ENCODE measurements at regions not wholly inside any gene's neighbourhood (a gene's known extent, or its start where the extent isn't known, plus 50 kb on each side); places are given as distances from the start of the nearest gene placed in this dataset.
"Not testable (repeated sequence)": the region's sequence is repeated elsewhere in the genome, so short reads cannot be mapped to it uniquely, and the experiment has no call there.

DNA sequence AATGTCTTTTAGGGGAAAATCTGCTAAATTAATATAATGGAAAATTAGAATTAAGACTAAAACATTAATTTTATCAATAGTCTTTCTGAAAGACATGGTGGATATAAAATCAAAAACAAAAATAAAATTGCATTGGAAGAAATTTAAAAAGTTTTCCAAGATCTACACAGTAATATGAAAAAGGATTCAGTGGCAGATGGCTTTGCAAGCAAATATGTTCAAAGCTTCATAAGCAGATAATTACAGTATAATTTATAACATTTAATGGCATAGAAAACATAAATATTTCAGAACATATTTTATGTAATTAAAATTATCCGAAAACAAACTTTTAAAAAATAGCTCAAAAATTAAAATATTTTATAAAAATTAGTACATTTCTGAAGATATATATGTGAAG, 512.4 kb upstream of the CYLC2 start:
- DNase-seq (ENCODE audit: low read depth in 1 of 2, low spot score in 1 of 2), result no peak
- Histone ChIP-seq H3K27ac (replicated peaks) (no peak overlapping the region), H3K4me3 (replicated peaks; ENCODE audit: insufficient read depth, low read length) (no peak overlapping the region), H3K27me3 (ENCODE audit: insufficient read depth, poor library complexity, severe bottlenecking) (no peaks in the 10 kb centered on the region)
- TF ChIP-seq, protein P1, sequence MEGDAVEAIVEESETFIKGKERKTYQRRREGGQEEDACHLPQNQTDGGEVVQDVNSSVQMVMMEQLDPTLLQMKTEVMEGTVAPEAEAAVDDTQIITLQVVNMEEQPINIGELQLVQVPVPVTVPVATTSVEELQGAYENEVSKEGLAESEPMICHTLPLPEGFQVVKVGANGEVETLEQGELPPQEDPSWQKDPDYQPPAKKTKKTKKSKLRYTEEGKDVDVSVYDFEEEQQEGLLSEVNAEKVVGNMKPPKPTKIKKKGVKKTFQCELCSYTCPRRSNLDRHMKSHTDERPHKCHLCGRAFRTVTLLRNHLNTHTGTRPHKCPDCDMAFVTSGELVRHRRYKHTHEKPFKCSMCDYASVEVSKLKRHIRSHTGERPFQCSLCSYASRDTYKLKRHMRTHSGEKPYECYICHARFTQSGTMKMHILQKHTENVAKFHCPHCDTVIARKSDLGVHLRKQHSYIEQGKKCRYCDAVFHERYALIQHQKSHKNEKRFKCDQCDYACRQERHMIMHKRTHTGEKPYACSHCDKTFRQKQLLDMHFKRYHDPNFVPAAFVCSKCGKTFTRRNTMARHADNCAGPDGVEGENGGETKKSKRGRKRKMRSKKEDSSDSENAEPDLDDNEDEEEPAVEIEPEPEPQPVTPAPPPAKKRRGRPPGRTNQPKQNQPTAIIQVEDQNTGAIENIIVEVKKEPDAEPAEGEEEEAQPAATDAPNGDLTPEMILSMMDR (IDR thresholded peaks at IDR 0.05; ENCODE audit: insufficient read depth, low read length), result no peak
- no peak for TF ChIP-seq GABPA (IDR thresholded peaks at IDR 0.05; ENCODE audit: low read depth)
- no peak for TF ChIP-seq POLR2AphosphoS5 (IDR thresholded peaks at IDR 0.05; ENCODE audit: low read depth)
- TF ChIP-seq, protein P2, sequence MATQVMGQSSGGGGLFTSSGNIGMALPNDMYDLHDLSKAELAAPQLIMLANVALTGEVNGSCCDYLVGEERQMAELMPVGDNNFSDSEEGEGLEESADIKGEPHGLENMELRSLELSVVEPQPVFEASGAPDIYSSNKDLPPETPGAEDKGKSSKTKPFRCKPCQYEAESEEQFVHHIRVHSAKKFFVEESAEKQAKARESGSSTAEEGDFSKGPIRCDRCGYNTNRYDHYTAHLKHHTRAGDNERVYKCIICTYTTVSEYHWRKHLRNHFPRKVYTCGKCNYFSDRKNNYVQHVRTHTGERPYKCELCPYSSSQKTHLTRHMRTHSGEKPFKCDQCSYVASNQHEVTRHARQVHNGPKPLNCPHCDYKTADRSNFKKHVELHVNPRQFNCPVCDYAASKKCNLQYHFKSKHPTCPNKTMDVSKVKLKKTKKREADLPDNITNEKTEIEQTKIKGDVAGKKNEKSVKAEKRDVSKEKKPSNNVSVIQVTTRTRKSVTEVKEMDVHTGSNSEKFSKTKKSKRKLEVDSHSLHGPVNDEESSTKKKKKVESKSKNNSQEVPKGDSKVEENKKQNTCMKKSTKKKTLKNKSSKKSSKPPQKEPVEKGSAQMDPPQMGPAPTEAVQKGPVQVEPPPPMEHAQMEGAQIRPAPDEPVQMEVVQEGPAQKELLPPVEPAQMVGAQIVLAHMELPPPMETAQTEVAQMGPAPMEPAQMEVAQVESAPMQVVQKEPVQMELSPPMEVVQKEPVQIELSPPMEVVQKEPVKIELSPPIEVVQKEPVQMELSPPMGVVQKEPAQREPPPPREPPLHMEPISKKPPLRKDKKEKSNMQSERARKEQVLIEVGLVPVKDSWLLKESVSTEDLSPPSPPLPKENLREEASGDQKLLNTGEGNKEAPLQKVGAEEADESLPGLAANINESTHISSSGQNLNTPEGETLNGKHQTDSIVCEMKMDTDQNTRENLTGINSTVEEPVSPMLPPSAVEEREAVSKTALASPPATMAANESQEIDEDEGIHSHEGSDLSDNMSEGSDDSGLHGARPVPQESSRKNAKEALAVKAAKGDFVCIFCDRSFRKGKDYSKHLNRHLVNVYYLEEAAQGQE (IDR thresholded peaks at IDR 0.05; ENCODE audit: insufficient replicate concordance, low read depth), result no peak
- TF ChIP-seq SPI1 (IDR thresholded peaks at IDR 0.05; ENCODE audit: borderline replicate concordance, low read depth), result no peak

DNA sequence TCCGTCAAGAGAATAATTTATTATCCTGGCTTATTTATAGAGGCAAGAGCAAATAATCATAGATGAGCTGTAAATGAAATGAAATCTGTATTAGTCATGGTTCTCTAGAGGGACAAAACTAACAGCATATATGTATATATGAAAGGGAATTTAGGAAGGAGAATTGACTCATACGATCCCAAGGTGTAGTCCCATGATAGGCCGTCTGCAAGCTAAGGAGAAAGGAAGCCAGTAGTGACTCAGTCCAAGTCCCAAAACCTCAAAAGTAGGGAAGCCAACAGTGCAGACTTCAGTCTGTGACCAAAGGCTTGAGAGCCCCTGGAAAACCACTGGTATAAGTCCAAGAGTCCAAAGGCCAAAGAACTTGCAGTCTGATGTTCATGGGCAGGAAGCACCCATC, 515.9 kb upstream of the CYLC2 start:
- Histone ChIP-seq H3K27me3 (ENCODE audit: insufficient read depth, poor library complexity, severe bottlenecking) (no peaks in the 10 kb centered on the region), H3K4me3 (replicated peaks; ENCODE audit: insufficient read depth, low read length) (no peak overlapping the region), H3K27ac (replicated peaks) (no peak overlapping the region)
- TF ChIP-seq SPI1 (IDR thresholded peaks at IDR 0.05; ENCODE audit: borderline replicate concordance, low read depth) (no peak), POLR2AphosphoS5 (IDR thresholded peaks at IDR 0.05; ENCODE audit: low read depth) (no peak), GABPA (IDR thresholded peaks at IDR 0.05; ENCODE audit: low read depth) (no peak)
- TF ChIP-seq, protein P2 (IDR thresholded peaks at IDR 0.05; ENCODE audit: insufficient replicate concordance, low read depth), result no peak
- TF ChIP-seq, protein P1 (IDR thresholded peaks at IDR 0.05; ENCODE audit: insufficient read depth, low read length), result no peak
- no peak for DNase-seq (ENCODE audit: low read depth in 1 of 2, low spot score in 1 of 2)

DNA sequence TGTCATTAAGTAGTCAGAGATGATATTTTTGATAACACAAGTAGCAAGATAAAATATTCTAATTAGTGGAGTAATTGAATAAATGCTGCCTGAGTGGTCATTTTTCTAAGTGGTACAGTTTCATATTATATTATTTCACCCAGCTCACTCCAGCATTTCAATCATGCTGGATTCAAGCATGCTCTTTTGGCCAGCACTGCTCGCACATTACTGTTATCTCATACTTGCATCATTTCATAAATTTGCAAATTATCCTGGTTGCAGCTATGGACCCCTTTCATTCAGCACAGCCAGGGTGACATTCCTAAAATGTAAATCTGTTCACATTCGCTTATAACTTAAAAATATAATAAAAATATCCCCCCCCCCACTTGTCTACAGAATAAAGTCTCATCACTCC, 520.8 kb upstream of the CYLC2 start:
- no peaks in the 10 kb centered on the region for H3K27me3 ChIP-seq (ENCODE audit: insufficient read depth, poor library complexity, severe bottlenecking)
- H3K4me3 ChIP-seq (replicated peaks; ENCODE audit: insufficient read depth, low read length), result no peak overlapping the region
- no peak for TF ChIP-seq SPI1 (IDR thresholded peaks at IDR 0.05; ENCODE audit: borderline replicate concordance, low read depth)
- TF ChIP-seq, protein P1 (IDR thresholded peaks at IDR 0.05; ENCODE audit: insufficient read depth, low read length), result no peak
- TF ChIP-seq, protein P2 (IDR thresholded peaks at IDR 0.05; ENCODE audit: insufficient replicate concordance, low read depth), result no peak
- TF ChIP-seq POLR2AphosphoS5 (IDR thresholded peaks at IDR 0.05; ENCODE audit: low read depth), result no peak
- no peak for TF ChIP-seq GABPA (IDR thresholded peaks at IDR 0.05; ENCODE audit: low read depth)
- no peak overlapping the region for H3K27ac ChIP-seq (replicated peaks)
- no peak for DNase-seq (ENCODE audit: low read depth in 1 of 2, low spot score in 1 of 2)

DNA sequence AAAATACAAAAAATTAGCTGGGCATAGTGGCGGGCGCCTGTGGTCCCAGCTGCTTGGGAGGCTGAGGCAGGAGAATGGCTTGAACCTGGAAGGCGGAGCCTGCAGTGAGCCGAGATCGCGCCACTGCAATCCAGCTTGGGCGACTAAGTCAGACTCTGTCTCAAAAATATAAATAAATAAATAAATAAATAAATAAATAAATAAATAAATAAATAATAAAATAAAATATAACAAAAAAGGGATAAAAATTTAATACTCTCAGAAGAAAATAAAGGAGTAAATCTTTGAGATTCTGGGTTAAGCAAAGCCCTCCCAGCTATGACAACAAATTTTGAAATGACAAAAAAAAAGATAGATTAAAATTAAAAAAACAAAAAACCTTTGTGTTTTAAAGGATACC, 525.7 kb upstream of the CYLC2 start:
- H3K27ac ChIP-seq (replicated peaks); H3K27me3 ChIP-seq (ENCODE audit: insufficient read depth, poor library complexity, severe bottlenecking); DNase-seq (ENCODE audit: low read depth in 1 of 2, low spot score in 1 of 2); H3K4me3 ChIP-seq (replicated peaks; ENCODE audit: insufficient read depth, low read length): not testable (repeated sequence)
